Loucy (cell line): ENCODE measurements at regions not wholly inside any gene's neighbourhood (a gene's known extent, or its start where the extent isn't known, plus 50 kb on each side); places are given as distances from the start of the nearest gene placed in this dataset.

Source experiments
- EZH2phosphoT487 ChIP-seq: fragments of 200-600 bp; IDR thresholded peaks from 2 replicates; pipeline ENCODE4 v1.6.1; 2018; ENCODE audit warnings: antibody characterized with exemption, mild to moderate bottlenecking, moderate library complexity, borderline replicate concordance
- TF ChIP-seq, protein P1 (sequence below): fragments of 200-600 bp; sonication (generic); conservative IDR thresholded peaks from 2 replicates; pipeline ENCODE4 v1.5.1; 2014; ENCODE audit warnings: mild to moderate bottlenecking, antibody characterized with exemption, low read length

DNA sequence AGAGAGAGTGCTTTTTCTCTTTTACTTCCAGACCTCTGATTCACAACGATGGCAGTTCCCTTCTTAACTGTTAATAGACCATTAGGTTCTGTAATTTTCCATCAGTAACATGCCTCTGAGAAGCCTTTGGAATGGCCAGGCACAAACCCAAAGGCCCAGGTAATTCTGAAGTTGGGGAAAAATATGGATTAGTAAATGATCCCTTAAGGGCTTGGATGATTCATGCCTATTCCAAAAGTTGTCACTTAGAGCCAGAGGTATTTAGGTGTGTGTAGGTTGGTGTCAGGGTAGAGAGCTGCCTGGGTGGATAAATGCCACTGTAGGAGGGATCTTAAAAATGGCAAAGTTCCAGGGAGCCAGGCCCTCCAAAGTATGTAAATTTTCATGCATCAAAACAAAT lies 228.8 kb downstream of the PLK2 start:
- TF ChIP-seq, protein P1, sequence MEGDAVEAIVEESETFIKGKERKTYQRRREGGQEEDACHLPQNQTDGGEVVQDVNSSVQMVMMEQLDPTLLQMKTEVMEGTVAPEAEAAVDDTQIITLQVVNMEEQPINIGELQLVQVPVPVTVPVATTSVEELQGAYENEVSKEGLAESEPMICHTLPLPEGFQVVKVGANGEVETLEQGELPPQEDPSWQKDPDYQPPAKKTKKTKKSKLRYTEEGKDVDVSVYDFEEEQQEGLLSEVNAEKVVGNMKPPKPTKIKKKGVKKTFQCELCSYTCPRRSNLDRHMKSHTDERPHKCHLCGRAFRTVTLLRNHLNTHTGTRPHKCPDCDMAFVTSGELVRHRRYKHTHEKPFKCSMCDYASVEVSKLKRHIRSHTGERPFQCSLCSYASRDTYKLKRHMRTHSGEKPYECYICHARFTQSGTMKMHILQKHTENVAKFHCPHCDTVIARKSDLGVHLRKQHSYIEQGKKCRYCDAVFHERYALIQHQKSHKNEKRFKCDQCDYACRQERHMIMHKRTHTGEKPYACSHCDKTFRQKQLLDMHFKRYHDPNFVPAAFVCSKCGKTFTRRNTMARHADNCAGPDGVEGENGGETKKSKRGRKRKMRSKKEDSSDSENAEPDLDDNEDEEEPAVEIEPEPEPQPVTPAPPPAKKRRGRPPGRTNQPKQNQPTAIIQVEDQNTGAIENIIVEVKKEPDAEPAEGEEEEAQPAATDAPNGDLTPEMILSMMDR, result no peak
- TF ChIP-seq EZH2phosphoT487, result no peak
